Sigmoid colon (tissue), 4 donors: ENCODE measurements at regions not wholly inside any gene's neighbourhood (a gene's known extent, or its start where the extent isn't known, plus 50 kb on each side); places are given as distances from the start of the nearest gene placed in this dataset.
"Not testable (repeated sequence)": the region's sequence is repeated elsewhere in the genome, so short reads cannot be mapped to it uniquely, and the experiment has no call there.

Experiments used
- EP300 ChIP-seq, 4 donors: sonication (generic); formaldehyde crosslinking; IDR thresholded peaks; one replicate each; pipeline ENCODE4 v1.6.1; 2017; ENCODE audit warnings: antibody characterized with exemption in 4 of 4
- POLR2AphosphoS5 ChIP-seq, 4 donors: sonication (generic); formaldehyde crosslinking; IDR thresholded peaks; one replicate each; pipeline ENCODE4 v1.6.1; 2017; ENCODE audit warnings: antibody characterized with exemption in 4 of 4
- TF ChIP-seq, protein P1 (sequence below), 4 experiments: fragments of 450-650 bp in 3 of 4; fragments of 200-600 bp in 1 of 4; IDR thresholded peaks; one replicate each; pipeline ENCODE4 v1.5.1; 2016 to 2019; ENCODE audit warnings: antibody characterized with exemption in 4 of 4, mild to moderate bottlenecking in 3 of 4, moderate library complexity in 2 of 4

DNA sequence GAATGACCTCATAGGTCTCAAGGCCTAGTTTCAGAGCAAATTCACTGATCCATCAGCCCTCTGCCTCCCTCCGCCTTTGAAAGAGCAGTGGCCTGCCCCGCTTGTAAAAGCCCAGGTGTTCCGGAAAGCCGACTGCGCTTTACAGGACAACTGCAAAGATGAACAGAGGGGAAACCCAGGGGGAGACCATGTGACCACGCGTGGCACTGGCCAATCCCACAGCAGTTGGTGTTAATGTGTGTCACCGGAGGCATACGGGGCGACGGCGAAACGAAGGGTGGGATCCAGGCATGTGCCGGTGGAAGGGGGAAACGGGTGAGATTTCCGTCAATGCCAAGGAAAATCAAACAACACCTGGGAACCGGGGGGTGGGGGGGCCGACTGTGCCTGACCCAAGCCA is 684.4 kb upstream of the TPTE start:
- TF ChIP-seq POLR2AphosphoS5, EP300 (IDR thresholded peaks at IDR 0.05): not testable (repeated sequence)
- TF ChIP-seq, protein P1, sequence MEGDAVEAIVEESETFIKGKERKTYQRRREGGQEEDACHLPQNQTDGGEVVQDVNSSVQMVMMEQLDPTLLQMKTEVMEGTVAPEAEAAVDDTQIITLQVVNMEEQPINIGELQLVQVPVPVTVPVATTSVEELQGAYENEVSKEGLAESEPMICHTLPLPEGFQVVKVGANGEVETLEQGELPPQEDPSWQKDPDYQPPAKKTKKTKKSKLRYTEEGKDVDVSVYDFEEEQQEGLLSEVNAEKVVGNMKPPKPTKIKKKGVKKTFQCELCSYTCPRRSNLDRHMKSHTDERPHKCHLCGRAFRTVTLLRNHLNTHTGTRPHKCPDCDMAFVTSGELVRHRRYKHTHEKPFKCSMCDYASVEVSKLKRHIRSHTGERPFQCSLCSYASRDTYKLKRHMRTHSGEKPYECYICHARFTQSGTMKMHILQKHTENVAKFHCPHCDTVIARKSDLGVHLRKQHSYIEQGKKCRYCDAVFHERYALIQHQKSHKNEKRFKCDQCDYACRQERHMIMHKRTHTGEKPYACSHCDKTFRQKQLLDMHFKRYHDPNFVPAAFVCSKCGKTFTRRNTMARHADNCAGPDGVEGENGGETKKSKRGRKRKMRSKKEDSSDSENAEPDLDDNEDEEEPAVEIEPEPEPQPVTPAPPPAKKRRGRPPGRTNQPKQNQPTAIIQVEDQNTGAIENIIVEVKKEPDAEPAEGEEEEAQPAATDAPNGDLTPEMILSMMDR (IDR thresholded peaks at IDR 0.05), result not testable (repeated sequence)
